Glomerular visceral epithelial cell (primary cell): ENCODE measurements at regions not wholly inside any gene's neighbourhood (a gene's known extent, or its start where the extent isn't known, plus 50 kb on each side); places are given as distances from the start of the nearest gene placed in this dataset.
A peak's percentile ranks its signal among the peaks of the same experiment; 100 is the strongest.
"Not testable (repeated sequence)": the region's sequence is repeated elsewhere in the genome, so short reads cannot be mapped to it uniquely, and the experiment has no call there.

Source experiments
- DNase-seq: peaks from one replicate; pipeline ENCODE4 v3.0.0-alpha.2; 2016; ENCODE audit errors: extremely low spot score

GRCh38 chr2:160794926-160795325, 301.3 kb upstream of the RBMS1 start:
- no peak for DNase-seq

- DNase-seq = no peak
These were observed 310.3 kb upstream of the RBMS1 start for GRCh38 chr2:160803881-160804280.

GRCh38 chr2:160810406-160810805, 316.8 kb upstream of the RBMS1 start:
- no peak for DNase-seq

- DNase-seq = no peak
These were observed 319.4 kb upstream of the RBMS1 start for GRCh38 chr2:160812830-160813505.

GRCh38 chr2:160813506-160813858, 319.9 kb upstream of the RBMS1 start:
- DNase-seq = no peak

- DNase-seq = no peak
These were observed 323.4 kb upstream of the RBMS1 start for GRCh38 chr2:160816916-160817499.

- DNase-seq = no peak
These were observed 327.1 kb upstream of the RBMS1 start for GRCh38 chr2:160820691-160821090.

GRCh38 chr2:160822006-160822405, 328.4 kb upstream of the RBMS1 start:
- DNase-seq = no peak

- no peak for DNase-seq
These were observed 331.8 kb upstream of the RBMS1 start for GRCh38 chr2:160825433-160825832.

GRCh38 chr2:160826496-160826895, 332.9 kb upstream of the RBMS1 start:
- no peak for DNase-seq

GRCh38 chr2:160828076-160828475, 332.2 kb upstream of the TANK start:
- no peak for DNase-seq

GRCh38 chr2:160832381-160832780, 327.8 kb upstream of the TANK start:
- not testable (repeated sequence) for DNase-seq

- DNase-seq = no peak
These were observed 325.1 kb upstream of the TANK start for GRCh38 chr2:160835166-160835565.

- DNase-seq = peak; percentile 87
These were observed 323.5 kb upstream of the TANK start for GRCh38 chr2:160836755-160837154.

GRCh38 chr2:160837416-160837815, 322.8 kb upstream of the TANK start:
- DNase-seq = no peak

GRCh38 chr2:160838147-160838546, 322.1 kb upstream of the TANK start:
- no peak for DNase-seq

- no peak for DNase-seq
These were observed 321.5 kb upstream of the TANK start for GRCh38 chr2:160838691-160839090.

GRCh38 chr2:160842286-160842685, 317.9 kb upstream of the TANK start:
- no peak for DNase-seq

- no peak for DNase-seq
These were observed 301.1 kb upstream of the TANK start for GRCh38 chr2:160859096-160859495.

GRCh38 chr2:160862226-160862625, 298.0 kb upstream of the TANK start:
- DNase-seq = no peak

GRCh38 chr2:160868891-160869290, 291.3 kb upstream of the TANK start:
- DNase-seq = no peak

- peak; percentile 6 for DNase-seq
These were observed 290.8 kb upstream of the TANK start for GRCh38 chr2:160869411-160869810.

- no peak for DNase-seq
These were observed 289.3 kb upstream of the TANK start for GRCh38 chr2:160870729-160871465.
